Thymus (tissue), 11 donors: ENCODE measurements at regions not wholly inside any gene's neighbourhood (a gene's known extent, or its start where the extent isn't known, plus 50 kb on each side); places are given as distances from the start of the nearest gene placed in this dataset.

ENCODE experiments used
- DNase-seq, 9 donors: peaks; one replicate each; pipeline ENCODE4 v3.0.0-alpha.2; 2013; ENCODE audit warnings: low spot score in 9 of 9, low read depth in 6 of 9, missing footprints in 1 of 9
- H3K27ac ChIP-seq, 2 donors: one replicate each; pipeline ENCODE4 v1.5.1; 2013; ENCODE audit warnings: control low read depth in 1 of 2, low read depth in 1 of 2, low read length in 1 of 2, mild to moderate bottlenecking in 1 of 2, moderate library complexity in 1 of 2
- H3K27me3 ChIP-seq, 2 donors: one replicate each; pipeline ENCODE4 v1.5.1; 2013; ENCODE audit warnings: low read length in 1 of 2; ENCODE audit not compliant: control insufficient read depth in 2 of 2, insufficient read depth in 1 of 2
- H3K36me3 ChIP-seq, 2 donors: one replicate each; pipeline ENCODE4 v1.5.1; 2013; ENCODE audit warnings: low read length in 1 of 2, mild to moderate bottlenecking in 1 of 2, moderate library complexity in 1 of 2; ENCODE audit not compliant: control insufficient read depth in 2 of 2, insufficient read depth in 2 of 2
- H3K4me1 ChIP-seq, 2 donors: one replicate each; pipeline ENCODE4 v1.5.1; 2013; ENCODE audit warnings: low read length in 2 of 2; ENCODE audit not compliant: control insufficient read depth in 2 of 2, insufficient read depth in 2 of 2
- H3K4me3 ChIP-seq, 2 donors: one replicate each; pipeline ENCODE4 v1.5.1; 2013; ENCODE audit warnings: low read length in 2 of 2, control low read depth in 1 of 2, mild to moderate bottlenecking in 1 of 2
- H3K9me3 ChIP-seq, 2 donors: one replicate each; pipeline ENCODE4 v1.5.1; 2013; ENCODE audit warnings: low read length in 1 of 2, mild to moderate bottlenecking in 1 of 2; ENCODE audit not compliant: control insufficient read depth in 2 of 2, insufficient read depth in 1 of 2
- WGBS: extraction: QIAGEN DNeasy Blood & Tissue Kit; methylation state at CpG from one replicate; pipeline ENCODE4 v1.1.7; 2013; 5-methylcytosine and 5-hydroxymethylcytosine counted together
- donor health status: healthy.

DNA sequence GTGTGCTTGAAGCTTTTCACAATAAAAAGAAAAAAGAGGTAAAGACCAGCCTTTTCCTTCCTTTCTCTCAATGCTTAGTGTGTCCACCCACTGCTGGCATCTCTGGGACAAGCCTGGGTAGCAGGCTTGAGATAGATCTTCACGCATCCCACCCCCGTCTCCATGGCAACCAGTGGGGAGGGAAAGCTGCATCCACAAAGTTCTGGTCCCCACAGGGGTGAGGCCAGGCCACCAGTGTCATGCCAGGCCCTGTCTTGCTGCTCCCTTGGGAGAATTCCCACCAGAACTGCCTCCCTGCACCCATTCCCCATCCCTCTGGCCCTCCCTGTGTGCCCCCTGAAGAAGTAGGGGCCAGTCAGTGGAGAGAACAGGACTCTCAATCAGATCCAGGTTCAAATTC lies 259.9 kb downstream of the MRTFB start:
- Histone ChIP-seq H3K27ac (no peak overlapping the region), H3K4me1 (peaks cover 4 to 5% of the 10 kb centered on the region in 2 donors), H3K4me3 (no peak overlapping the region), H3K9me3 (peaks cover 0 to 10% of the 10 kb centered on the region in 2 donors), H3K27me3 (no peaks in the 10 kb centered on the region), H3K36me3 (peaks cover 0 to 3% of the 10 kb centered on the region in 2 donors)
- DNase-seq = no peak
- WGBS = 96% methylated on average over 2 of the region's 2 CpGs

DNA sequence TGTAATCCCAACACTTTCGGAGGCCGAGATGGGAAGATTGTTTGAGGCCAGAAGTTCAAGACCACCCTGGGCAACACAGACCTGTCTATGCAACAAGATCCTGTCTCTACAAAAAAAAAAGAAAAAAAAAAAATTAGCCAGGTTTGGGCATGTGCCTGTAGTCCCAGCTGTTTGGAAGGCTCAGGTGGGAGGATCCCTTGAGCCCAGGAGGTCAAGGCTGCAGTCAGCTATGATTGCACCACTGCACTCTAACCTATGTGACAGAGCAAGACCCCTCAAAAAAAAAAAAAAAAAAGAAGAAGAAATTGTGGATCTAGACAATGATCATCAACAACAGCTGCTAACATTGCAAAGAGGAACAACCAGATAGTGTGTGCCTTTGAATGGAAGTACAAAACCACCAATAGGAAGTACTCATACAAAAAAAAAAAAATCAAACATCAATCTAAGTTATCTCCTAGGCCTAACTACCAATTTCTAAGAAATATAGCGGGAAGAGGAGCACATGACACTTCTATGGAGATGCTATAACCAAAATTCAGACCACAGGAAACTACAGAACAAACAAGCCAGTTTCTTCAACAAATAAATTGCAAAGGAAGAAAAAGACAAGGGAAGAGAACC lies 258.7 kb downstream of the MRTFB start:
- 74% methylated on average over 3 of the region's 3 CpGs for WGBS
- no peaks in the 10 kb centered on the region for H3K27me3 ChIP-seq
- peaks cover 0 to 3% of the 10 kb centered on the region in 2 donors for H3K36me3 ChIP-seq
- H3K4me1 ChIP-seq = peaks cover 2 to 4% of the 10 kb centered on the region in 2 donors
- H3K27ac ChIP-seq = no peak overlapping the region
- no peak for DNase-seq
- no peak overlapping the region for H3K4me3 ChIP-seq
- H3K9me3 ChIP-seq = peaks cover 0 to 5% of the 10 kb centered on the region in 2 donors

DNA sequence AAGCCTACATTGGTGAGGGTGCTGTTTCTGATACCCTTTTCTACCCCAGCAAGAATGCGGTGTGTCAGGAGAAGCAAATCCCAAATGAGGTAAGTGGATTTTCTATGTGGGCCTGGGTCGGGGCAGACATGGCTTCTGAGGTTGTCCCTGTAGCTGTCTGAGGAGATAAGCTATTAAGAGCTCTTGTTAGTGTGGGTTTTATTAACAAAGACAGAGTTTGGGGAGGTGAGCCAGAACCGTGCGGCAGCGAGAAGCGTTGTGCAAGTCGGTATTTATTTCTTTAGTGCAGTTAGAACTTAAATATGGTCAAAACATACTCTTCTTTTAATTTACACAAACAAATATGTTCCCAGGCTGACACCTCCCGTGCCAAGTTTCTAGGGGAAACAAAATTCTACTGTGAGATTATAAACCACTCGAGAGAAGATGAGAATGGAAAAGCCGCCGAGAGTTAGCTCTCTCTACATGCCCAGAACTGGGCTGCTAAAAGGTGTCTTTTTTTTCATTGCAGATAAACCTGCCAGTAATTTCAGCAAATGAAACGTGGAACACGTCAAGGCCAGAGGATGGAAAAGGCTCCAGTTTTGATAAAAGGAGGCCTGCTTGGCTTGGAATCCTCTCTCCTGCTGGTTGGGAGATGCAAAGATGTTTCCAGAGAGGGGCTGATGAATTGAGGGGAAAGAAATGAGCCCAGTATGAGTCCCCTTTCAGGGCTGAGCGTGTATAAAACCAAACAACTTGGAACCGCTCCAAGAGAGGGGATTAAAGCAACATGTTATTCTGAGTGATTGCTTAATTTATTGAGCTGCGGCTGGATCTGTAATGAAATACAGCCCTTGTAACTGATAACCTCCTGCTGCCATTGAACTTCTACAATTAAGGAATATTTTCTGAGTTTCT lies 254.6 kb downstream of the MRTFB start:
- Histone ChIP-seq H3K27ac (no peak overlapping the region), H3K27me3 (no peaks in the 10 kb centered on the region), H3K4me3 (no peak overlapping the region), H3K36me3 (peaks cover 0 to 3% of the 10 kb centered on the region in 2 donors), H3K9me3 (peaks cover 0 to 5% of the 10 kb centered on the region in 2 donors), H3K4me1 (peaks cover 4 to 5% of the 10 kb centered on the region in 2 donors)
- 96% methylated on average over 16 of the region's 16 CpGs for WGBS
- no peak for DNase-seq

- no peak overlapping the region for H3K27ac ChIP-seq
- H3K4me1 ChIP-seq = peaks cover 1 to 4% of the 10 kb centered on the region in 2 donors
- peaks cover 0 to 3% of the 10 kb centered on the region in 2 donors for H3K36me3 ChIP-seq
- H3K4me3 ChIP-seq = no peak overlapping the region
- H3K9me3 ChIP-seq = peaks cover 0 to 5% of the 10 kb centered on the region in 2 donors
- no peak for DNase-seq
- H3K27me3 ChIP-seq = no peaks in the 10 kb centered on the region
- WGBS = 90% methylated on average over 7 of the region's 7 CpGs
Observed at GRCh38 chr16:14324581-14324980, 253.5 kb downstream of the MRTFB start.

- WGBS = 83% methylated on average over 9 of the region's 9 CpGs
- Histone ChIP-seq H3K9me3 (no peaks in the 10 kb centered on the region), H3K27ac (no peak overlapping the region), H3K36me3 (no peaks in the 10 kb centered on the region), H3K27me3 (no peaks in the 10 kb centered on the region), H3K4me3 (no peak overlapping the region), H3K4me1 (peaks cover 0 to 3% of the 10 kb centered on the region in 2 donors)
- DNase-seq = no peak
Observed at GRCh38 chr16:14322186-14322585, 251.1 kb downstream of the MRTFB start.

DNA sequence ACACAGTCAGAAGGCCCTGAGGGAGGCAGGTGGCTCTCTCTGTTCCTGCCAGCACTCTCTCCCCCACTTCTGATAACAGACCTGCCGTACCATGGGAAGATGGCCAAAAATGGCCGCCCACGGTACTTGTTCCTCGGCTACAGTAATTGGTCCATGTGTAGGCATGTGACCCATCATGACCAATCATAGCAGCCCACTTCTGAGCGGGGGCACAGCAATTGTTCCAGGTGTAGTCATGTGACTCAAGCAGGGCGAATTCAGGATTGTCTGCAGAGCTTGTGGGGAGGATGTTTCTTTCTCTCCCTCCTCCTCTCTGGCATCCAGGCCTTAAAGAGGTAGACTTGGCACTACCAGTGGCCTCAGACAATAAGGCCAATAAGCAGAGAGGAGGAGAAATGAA lies 250.4 kb downstream of the MRTFB start:
- no peaks in the 10 kb centered on the region for H3K9me3 ChIP-seq
- no peaks in the 10 kb centered on the region for H3K36me3 ChIP-seq
- H3K4me3 ChIP-seq = no peak overlapping the region
- WGBS = over 99% methylated on average over 6 of the region's 6 CpGs
- H3K27ac ChIP-seq = no peak overlapping the region
- no peak for DNase-seq
- H3K4me1 ChIP-seq = peaks cover 0 to 3% of the 10 kb centered on the region in 2 donors
- no peaks in the 10 kb centered on the region for H3K27me3 ChIP-seq

GRCh38 chr16:14320406-14320805 lies 249.3 kb downstream of the MRTFB start:
- Histone ChIP-seq H3K27ac (no peak overlapping the region), H3K4me3 (no peak overlapping the region), H3K4me1 (peaks cover 0 to 3% of the 10 kb centered on the region in 2 donors), H3K36me3 (no peaks in the 10 kb centered on the region), H3K9me3 (no peaks in the 10 kb centered on the region), H3K27me3 (no peaks in the 10 kb centered on the region)
- WGBS = 95% methylated on average over 4 of the region's 4 CpGs
- no peak for DNase-seq
